ENCODE measurements at regions not wholly inside any gene's neighbourhood (a gene's known extent, or its start where the extent isn't known, plus 50 kb on each side); places are given as distances from the start of the nearest gene placed in this dataset.

DNA sequence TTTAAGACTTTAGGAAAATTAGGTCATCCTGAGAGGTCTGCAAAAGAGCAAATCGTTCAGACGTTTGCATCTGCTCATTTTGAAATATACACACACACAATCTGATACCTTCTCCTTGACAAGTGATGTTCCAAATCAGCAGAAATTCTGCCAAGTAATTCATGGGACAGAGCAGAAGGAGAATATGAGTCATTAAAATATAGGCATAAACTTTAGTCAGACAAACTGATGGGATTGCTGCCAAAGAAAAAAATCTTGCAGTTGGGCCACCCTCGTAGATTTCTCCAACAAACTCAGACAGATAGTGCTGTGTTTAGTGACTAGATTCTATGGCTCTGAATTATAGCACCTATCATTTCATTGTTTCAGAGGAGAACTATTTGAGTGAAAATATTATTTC lies 336.3 kb downstream of the NYAP2 start:
- TF ChIP-seq, protein P1, sequence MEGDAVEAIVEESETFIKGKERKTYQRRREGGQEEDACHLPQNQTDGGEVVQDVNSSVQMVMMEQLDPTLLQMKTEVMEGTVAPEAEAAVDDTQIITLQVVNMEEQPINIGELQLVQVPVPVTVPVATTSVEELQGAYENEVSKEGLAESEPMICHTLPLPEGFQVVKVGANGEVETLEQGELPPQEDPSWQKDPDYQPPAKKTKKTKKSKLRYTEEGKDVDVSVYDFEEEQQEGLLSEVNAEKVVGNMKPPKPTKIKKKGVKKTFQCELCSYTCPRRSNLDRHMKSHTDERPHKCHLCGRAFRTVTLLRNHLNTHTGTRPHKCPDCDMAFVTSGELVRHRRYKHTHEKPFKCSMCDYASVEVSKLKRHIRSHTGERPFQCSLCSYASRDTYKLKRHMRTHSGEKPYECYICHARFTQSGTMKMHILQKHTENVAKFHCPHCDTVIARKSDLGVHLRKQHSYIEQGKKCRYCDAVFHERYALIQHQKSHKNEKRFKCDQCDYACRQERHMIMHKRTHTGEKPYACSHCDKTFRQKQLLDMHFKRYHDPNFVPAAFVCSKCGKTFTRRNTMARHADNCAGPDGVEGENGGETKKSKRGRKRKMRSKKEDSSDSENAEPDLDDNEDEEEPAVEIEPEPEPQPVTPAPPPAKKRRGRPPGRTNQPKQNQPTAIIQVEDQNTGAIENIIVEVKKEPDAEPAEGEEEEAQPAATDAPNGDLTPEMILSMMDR (IDR thresholded peaks at IDR 0.05), result no peak
- no peak for TF ChIP-seq POLR2A (IDR thresholded peaks at IDR 0.05)
